Upper lobe of left lung (tissue), 6 donors: ENCODE measurements at regions not wholly inside any gene's neighbourhood (a gene's known extent, or its start where the extent isn't known, plus 50 kb on each side); places are given as distances from the start of the nearest gene placed in this dataset.

Experiments used
- ATAC-seq, 2 donors: fragments of 200-7000 bp; cut with Tn5 transposase; one replicate each; pipeline ENCODE4 v1.9.1; 2022; ENCODE audit warnings: mild to moderate bottlenecking in 2 of 2, moderate library complexity in 2 of 2; ENCODE audit not compliant: low FRiP score in 2 of 2
- DNase-seq, 2 donors: peaks; one replicate each; pipeline ENCODE4 v3.0.0-alpha.2; 2019 to 2020
- H3K27ac ChIP-seq, 4 donors: fragments of 200-600 bp; sonication (generic); one replicate each; pipeline ENCODE4 v1.5.1; 2016 to 2019
- H3K27me3 ChIP-seq, 4 donors: fragments of 200-600 bp; sonication (generic); one replicate each; pipeline ENCODE4 v1.5.1; 2017 to 2019
- H3K36me3 ChIP-seq, 4 donors: fragments of 200-600 bp; sonication (generic); one replicate each; pipeline ENCODE4 v1.5.1; 2016 to 2019
- H3K4me1 ChIP-seq, 4 donors: fragments of 200-600 bp; sonication (generic); one replicate each; pipeline ENCODE4 v1.5.1; 2018 to 2019
- H3K4me3 ChIP-seq, 4 donors: fragments of 200-600 bp; sonication (generic); one replicate each; pipeline ENCODE4 v1.5.1; 2017 to 2019; ENCODE audit warnings: mild to moderate bottlenecking in 2 of 4, moderate library complexity in 1 of 4
- H3K9me3 ChIP-seq, 4 donors: fragments of 200-600 bp; sonication (generic); one replicate each; pipeline ENCODE4 v1.5.1; 2018 to 2019
- CTCF ChIP-seq, 6 experiments: fragments of 450-650 bp in 4 of 6; fragments of 200-600 bp in 2 of 6; sonication (generic) in 2 of 6; IDR thresholded peaks; one replicate each; pipeline ENCODE4 v1.5.1; 2016 to 2019; ENCODE audit warnings: antibody characterized with exemption in 6 of 6
- EP300 ChIP-seq, 4 donors: sonication (generic); formaldehyde crosslinking; IDR thresholded peaks; one replicate each; pipeline ENCODE4 v1.5.1; 2017; ENCODE audit warnings: antibody characterized with exemption in 4 of 4, control low read depth in 2 of 4
- POLR2A ChIP-seq, 4 donors: fragments of 450-650 bp; IDR thresholded peaks; one replicate each; pipeline ENCODE4 v1.5.1; 2016 to 2017; ENCODE audit warnings: antibody characterized with exemption in 4 of 4, mild to moderate bottlenecking in 2 of 4
- POLR2AphosphoS5 ChIP-seq, 2 donors: sonication (generic); formaldehyde crosslinking; IDR thresholded peaks; one replicate each; pipeline ENCODE4 v1.5.1; 2017; ENCODE audit warnings: antibody characterized with exemption in 2 of 2
- WGBS, 2 donors: methylation state at CpG; one replicate each; pipeline ENCODE4 v1.1.5; 2017 to 2018; 5-methylcytosine and 5-hydroxymethylcytosine counted together
- donor health status: DM: no; HTN: no; CAD: no; lungs with moderate emphysema.
- donor health status: DM: no; HTN: yes; CAD: no; lungs with severe emphysema.

- Histone ChIP-seq H3K9me3 (no peaks in the 10 kb centered on the region), H3K27ac (no peak overlapping the region), H3K27me3 (no peaks in the 10 kb centered on the region), H3K36me3 (no peaks in the 10 kb centered on the region), H3K4me1 (peaks cover 0 to 4% (median 0%) of the 10 kb centered on the region in 4 donors), H3K4me3 (no peak overlapping the region)
- 89 to 100% methylated on average over 2 of the region's 2 CpGs for WGBS, 2 donors
- no peak for DNase-seq
- no peak for ATAC-seq
- no peak for TF ChIP-seq EP300 (IDR thresholded peaks at IDR 0.05)
- no peak for TF ChIP-seq CTCF (IDR thresholded peaks at IDR 0.05)
- TF ChIP-seq POLR2AphosphoS5 (IDR thresholded peaks at IDR 0.05) = no peak
- TF ChIP-seq POLR2A (IDR thresholded peaks at IDR 0.05) = no peak
These were observed 60.7 kb upstream of the CCND2 start for GRCh38 chr12:4212845-4213244.

GRCh38 chr12:4211372-4211771 is 62.2 kb upstream of the CCND2 start:
- Histone ChIP-seq H3K4me1 (peaks cover 0 to 4% (median 0%) of the 10 kb centered on the region in 4 donors), H3K4me3 (no peak overlapping the region), H3K27ac (no peak overlapping the region), H3K9me3 (no peaks in the 10 kb centered on the region), H3K36me3 (no peaks in the 10 kb centered on the region), H3K27me3 (no peaks in the 10 kb centered on the region)
- TF ChIP-seq CTCF (IDR thresholded peaks at IDR 0.05) (no peak), EP300 (IDR thresholded peaks at IDR 0.05) (no peak), POLR2AphosphoS5 (IDR thresholded peaks at IDR 0.05) (no peak)
- WGBS, 2 donors = 86 to 95% methylated on average over 8 to 10 of the region's 10 CpGs
- DNase-seq (no peak), ATAC-seq (no peak)

GRCh38 chr12:4210183-4210582 is 63.4 kb upstream of the CCND2 start:
- Histone ChIP-seq H3K36me3 (no peaks in the 10 kb centered on the region), H3K4me1 (no peaks in the 10 kb centered on the region), H3K9me3 (no peaks in the 10 kb centered on the region), H3K27ac (no peak overlapping the region), H3K27me3 (no peaks in the 10 kb centered on the region), H3K4me3 (no peak overlapping the region)
- no peak for ATAC-seq
- TF ChIP-seq POLR2A (IDR thresholded peaks at IDR 0.05) (no peak), POLR2AphosphoS5 (IDR thresholded peaks at IDR 0.05) (no peak), CTCF (IDR thresholded peaks at IDR 0.05) (no peak), EP300 (IDR thresholded peaks at IDR 0.05) (no peak)
- WGBS, 2 donors = 88 to 90% methylated on average over 4 of the region's 4 CpGs
- DNase-seq = no peak

- Histone ChIP-seq H3K36me3 (no peaks in the 10 kb centered on the region), H3K4me3 (no peak overlapping the region), H3K4me1 (no peaks in the 10 kb centered on the region), H3K9me3 (no peaks in the 10 kb centered on the region), H3K27ac (no peak overlapping the region), H3K27me3 (no peaks in the 10 kb centered on the region)
- ATAC-seq (no peak), DNase-seq (no peak)
- TF ChIP-seq EP300 (IDR thresholded peaks at IDR 0.05) (no peak), CTCF (IDR thresholded peaks at IDR 0.05) (no peak), POLR2AphosphoS5 (IDR thresholded peaks at IDR 0.05) (no peak), POLR2A (IDR thresholded peaks at IDR 0.05) (no peak)
- 86 to 91% methylated on average over 9 of the region's 9 CpGs for WGBS, 2 donors
These were observed 67.1 kb upstream of the CCND2 start for GRCh38 chr12:4206470-4206869.

- DNase-seq = no peak
- H3K4me3 ChIP-seq = no peak overlapping the region
- TF ChIP-seq EP300 (IDR thresholded peaks at IDR 0.05) (no peak), CTCF (IDR thresholded peaks at IDR 0.05) (no peak), POLR2A (IDR thresholded peaks at IDR 0.05) (no peak), POLR2AphosphoS5 (IDR thresholded peaks at IDR 0.05) (no peak)
- no peaks in the 10 kb centered on the region for H3K4me1 ChIP-seq
- H3K27ac ChIP-seq = no peak overlapping the region
- ATAC-seq = no peak
- H3K9me3 ChIP-seq = no peaks in the 10 kb centered on the region
- H3K27me3 ChIP-seq = no peaks in the 10 kb centered on the region
- 68 to 86% methylated on average over 3 of the region's 3 CpGs for WGBS, 2 donors
- H3K36me3 ChIP-seq = no peaks in the 10 kb centered on the region
These were observed 69.7 kb upstream of the CCND2 start for GRCh38 chr12:4203772-4204376.
